SK-MEL-5 (cell line): ENCODE measurements at regions not wholly inside any gene's neighbourhood (a gene's known extent, or its start where the extent isn't known, plus 50 kb on each side); places are given as distances from the start of the nearest gene placed in this dataset.

Experiments
- DNase-seq: peaks from one replicate; pipeline ENCODE4 v3.0.0-alpha.2; 2016; ENCODE audit warnings: low read depth, low spot score
- in situ Hi-C: cut with HindIII; loops from 2 replicates; pipeline ENCODE4 v1.10.0; 2016; ENCODE audit warnings: low sequenced_read_pairs, high pct_unique_total_duplicates, low pct_unique_long_range_greater_than_20kb

DNA sequence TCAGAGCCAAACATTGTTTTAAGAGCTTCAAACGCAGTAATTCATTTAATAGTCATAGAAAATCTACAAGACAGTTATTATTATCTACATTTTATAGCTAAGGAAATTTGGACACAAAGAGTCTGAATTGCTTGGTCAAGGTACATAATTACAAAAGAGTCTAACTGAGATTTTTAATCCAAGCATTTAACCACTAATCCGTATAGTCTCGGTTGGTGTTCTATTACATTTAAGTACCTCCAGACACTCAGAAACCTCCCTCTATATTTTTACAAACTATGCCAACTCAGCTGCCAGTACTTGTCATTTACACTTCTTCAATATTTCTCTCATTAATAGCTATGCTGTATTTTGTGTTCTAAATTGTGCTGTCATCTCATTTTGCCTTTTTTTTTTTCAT, 240.2 kb upstream of the PLSCR5 start:
- no peak for DNase-seq
- in situ Hi-C loops: no loop called here

DNA sequence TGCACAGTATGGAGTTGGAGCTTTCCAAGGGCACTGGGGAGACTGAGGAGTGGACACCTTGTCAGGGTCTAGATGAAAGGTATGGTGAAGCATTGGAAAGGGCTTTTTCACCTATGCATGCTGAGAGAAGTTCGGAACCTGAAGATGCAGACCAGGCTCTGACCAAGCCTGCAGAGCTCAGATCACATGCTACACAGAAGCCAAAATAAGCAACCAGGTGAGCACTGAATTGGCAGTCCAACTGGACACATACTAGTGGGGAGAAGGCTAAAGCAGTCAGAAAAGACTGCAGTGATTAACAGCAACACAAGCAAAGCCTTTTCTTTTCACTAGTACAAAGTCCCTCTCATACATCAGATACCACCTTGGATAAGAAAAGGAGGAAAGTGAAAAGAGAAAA, 238.3 kb upstream of the PLSCR5 start:
- DNase-seq: no peak
- in situ Hi-C loops: no loop called here

DNA sequence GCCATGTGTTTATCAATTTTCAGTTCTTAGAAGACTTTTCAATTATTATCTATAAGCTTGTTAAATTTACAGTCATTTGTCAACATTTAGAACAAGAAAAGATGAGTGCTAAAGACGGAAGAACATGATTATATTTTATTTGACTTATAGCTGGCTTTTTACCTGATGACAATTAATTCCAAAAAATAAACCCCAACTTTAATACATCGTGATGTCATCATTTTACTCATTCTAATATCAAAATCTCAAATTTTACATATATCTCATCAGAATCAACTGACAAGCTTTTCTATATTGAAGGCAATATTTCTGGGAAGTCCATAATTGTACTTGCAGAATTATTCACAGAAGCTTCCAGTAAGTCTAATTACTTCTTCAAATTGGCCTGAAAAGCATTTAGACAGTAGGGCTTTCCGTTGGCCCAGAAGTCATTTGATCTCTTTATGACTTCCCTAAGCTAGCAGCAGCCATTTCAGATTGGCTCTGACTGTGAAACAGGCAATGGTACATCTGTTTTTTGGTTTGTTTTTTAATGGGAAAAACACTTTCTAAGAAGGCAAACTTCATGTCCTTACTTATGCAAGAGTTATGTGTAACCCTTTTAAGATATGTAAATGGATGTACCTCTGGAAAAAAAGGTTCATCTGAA, 234.7 kb upstream of the PLSCR5 start:
- DNase-seq: no peak
- in situ Hi-C loops: no loop called here

DNA sequence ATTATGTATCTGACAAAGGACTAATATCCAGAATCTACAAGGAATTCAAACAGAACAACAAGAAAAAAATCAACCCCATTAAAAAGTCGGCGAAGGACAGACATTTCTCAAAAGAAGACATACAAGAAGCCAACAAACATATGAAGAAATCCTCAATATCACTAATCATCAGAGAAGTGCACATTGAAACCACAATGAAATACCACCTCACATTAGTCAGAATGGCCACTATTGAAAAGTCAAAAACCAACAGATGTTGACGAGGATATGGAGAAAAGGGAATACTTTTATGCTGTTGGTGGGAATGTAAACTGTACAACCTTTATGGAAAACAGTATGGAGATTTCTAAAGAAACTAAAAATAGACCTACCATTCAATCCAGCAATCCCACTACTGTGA, 233.1 kb upstream of the PLSCR5 start:
- in situ Hi-C loops: no loop called here
- DNase-seq: no peak

DNA sequence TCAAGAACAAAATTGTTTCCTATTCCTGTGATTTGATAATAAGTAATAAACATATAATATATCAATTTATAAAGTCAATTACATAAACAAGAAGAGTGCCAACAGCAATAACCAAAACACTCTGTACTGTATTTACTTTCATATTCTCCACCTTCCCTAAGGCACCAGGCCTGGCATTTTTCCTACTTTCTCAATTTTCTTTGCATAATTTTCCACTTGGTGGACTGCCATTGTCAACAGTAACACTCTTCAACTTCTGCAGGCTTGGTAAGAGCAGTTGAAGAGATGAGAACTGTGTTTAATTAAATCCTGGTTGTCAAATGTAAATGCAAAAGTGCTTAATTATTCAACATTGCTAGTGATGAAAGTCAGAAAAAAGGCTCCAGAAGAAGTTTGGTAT, 229.8 kb upstream of the PLSCR5 start:
- DNase-seq: no peak
- in situ Hi-C loops: no loop called here

DNA sequence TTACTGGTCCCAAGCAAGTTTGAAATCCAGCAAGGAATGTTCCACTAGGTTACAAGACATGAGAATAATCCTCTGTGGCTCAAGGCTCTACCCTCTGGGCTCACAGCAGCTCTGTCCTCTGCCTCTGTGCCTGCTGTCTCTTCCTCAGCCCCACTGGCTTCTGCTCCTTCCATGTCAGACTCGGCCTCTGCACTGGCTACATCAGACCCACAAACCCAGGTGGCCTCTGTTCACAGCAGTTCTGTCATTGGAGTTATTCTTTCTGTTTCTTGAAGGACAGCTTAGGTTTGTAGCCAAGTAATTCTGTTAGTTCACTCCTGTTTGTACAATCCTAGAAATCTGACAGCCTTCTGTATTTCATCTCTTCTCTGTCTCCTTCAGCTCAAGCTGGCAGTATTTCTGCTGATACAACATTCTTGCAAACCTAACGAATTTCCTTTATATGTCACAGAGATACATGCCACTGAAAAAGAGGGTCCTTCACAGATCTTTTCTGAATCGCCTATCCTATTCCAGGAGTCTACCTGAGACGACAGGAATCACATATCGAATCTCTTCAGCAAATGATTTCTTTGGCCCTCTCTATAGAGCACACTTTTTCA, 227.8 kb upstream of the PLSCR5 start:
- DNase-seq: peak; percentile 23
- in situ Hi-C loops: no loop called here

DNA sequence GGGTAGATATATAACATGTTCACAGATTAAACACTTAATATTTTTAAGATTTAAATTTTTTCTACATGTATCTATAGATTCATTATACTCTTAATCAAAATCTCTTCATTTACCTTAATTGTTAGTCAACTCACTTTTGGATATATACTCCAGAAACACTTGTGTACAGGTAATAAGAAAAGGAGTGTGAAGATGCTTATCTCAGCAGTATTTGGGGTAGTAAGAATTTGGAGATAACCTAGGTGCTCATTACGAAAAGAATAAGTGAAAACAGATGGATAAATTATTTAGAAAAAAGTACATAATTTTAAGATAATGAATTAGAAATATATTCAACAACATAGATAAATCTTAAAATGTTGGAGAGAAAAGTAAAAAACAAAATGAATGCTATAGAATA, 226.5 kb upstream of the PLSCR5 start:
- in situ Hi-C loops: no loop called here
- no peak for DNase-seq

DNA sequence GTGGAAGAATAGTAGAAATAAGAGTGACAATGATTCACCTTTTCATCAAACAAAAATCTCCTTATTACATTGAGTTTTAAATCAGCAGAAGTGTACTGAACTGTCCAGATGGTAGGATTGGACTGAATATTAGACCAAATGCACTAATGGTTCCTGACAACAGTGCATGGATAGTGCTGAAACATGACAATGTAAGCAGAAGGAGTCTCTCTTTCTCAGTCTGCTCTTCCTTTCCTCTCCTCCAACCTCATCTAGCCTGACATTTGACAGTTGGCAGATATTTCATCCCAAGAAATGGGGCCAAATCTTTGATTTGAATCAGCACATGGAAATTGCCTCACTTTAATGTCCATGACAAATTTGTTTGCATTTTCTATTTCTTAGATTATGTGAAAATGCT, 225.1 kb upstream of the PLSCR5 start:
- in situ Hi-C loops: no loop called here
- DNase-seq: no peak

DNA sequence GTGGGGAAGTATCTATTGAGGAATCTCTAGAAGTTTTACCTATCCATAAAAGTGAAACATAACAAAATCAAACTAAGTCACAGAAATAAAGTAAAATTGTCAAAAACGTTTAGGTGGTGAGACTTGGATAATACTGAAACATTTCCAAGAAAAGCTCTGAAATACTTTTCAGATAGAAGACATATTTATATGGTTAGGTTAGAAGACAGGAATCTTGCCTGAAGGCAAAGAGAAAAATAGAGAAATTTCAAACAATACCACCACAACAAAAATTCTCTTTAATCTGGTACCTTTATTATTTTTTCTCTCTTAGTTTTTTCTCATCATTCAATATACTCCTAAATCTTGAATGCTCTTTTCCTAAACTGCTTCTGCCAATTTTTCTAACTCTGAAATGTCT, 222.7 kb upstream of the PLSCR5 start:
- no peak for DNase-seq
- in situ Hi-C loops: no loop called here

DNA sequence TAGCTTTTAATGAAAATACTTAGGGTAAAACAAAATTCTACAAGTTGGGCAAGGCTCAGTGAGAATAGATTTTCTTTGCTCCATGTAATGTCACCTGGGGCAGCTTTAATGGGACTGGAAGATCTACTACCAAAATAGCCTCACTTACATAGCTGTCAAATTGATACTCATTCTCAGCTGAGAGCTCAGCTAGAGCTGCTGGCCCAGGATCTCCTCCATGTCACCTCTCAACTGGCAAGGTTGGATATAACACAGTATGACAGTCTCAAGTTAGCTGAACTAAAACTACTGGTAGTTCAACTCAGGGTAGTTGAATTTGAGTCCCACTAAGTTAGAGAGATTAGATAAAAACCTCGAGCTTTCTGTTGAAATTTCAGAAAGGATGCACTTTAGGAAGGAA, 218.5 kb upstream of the PLSCR5 start:
- no peak for DNase-seq
- in situ Hi-C loops: no loop called here

DNA sequence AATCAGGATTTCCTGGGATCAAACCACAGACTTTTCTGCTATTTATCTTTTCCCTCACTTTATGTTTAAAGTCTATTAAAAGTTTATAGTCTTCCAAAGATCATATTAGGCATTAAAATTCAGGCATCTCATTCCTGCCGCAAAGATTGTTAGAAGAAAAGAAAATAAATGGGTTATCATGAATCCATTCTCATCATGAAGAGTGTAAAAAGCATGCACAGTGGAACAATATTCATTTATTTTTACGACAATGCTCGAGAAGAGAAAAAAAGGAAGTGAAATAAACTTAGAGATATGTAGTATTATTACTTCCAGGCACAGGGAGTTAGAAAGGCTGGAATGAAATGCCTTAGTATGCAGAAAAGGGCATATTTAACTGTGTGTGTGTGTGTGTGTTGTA, 213.7 kb upstream of the PLSCR5 start:
- DNase-seq: peak; percentile 27
- in situ Hi-C loops: no loop called here

DNA sequence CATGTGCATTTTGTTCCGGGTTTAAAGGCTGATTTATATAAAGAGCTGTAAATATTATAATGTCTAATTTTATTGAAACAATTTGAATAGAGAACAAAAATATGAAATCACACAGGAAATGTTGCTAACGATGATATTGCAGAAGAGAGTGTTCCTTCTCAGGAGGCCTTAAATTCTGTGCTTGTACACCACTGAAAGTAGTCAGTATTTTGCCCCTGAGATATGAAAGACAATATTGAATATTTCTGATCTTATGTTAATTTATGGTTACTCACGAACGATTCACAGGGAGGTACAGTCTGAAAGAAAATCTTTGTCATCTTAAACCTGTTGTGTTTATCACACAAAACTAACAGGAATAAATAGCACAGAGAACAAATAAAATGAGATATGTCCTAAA, 213.2 kb upstream of the PLSCR5 start:
- in situ Hi-C loops: no loop called here
- DNase-seq: peak; percentile 58

DNA sequence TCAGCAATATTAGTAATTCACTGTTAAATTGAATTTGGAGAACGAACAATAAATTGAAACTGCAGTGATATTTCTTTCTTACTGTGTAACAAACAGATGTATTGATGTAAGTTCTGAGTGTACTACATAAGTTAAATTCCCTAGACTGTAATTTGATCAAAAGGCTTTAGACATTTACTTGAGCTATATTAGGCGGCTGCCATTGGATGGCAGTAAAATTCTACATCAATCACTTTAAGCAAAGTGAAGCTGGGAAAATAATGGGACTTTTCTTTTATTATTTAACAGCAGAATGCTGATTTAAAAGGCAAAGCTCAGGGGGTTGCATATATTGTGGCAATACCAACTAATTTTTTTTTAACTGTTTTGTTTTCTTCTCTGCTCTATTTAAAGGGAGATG, 212.6 kb upstream of the PLSCR5 start:
- DNase-seq: peak; percentile 90
- in situ Hi-C loops: no loop called here

DNA sequence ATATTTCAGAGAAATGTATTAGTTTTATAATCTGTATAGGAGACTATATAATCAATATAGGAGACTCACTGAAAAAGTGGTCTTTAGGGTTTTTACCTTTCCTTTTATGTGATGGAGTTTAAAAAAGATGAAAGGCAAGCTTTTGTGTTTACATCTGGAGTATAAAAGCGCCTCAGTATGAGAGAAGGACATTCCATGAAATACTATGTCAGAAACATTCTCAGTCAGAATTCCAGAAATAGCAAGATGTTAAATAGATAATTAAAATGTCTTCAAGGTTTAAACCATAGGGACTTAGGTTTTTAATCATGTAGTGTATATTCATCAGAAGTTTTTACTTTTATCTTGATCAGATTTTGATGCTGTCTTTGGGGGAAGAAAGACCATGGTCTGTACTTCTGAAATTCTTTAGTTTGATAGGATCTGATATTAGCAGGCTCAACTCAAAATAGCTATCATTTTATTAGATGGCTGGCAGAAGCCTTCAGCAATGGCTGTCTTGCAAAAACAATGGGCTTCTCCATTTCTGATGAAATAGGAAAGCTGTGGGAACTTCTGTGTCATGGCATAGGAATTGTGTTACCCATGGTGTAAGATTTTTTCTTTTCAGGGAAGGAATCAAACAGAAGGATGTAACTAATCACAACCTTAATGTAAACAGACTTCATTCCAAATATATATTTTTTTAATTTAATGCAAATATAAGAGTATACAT, 209.6 kb upstream of the PLSCR5 start:
- in situ Hi-C loops: no loop called here
- no peak for DNase-seq

DNA sequence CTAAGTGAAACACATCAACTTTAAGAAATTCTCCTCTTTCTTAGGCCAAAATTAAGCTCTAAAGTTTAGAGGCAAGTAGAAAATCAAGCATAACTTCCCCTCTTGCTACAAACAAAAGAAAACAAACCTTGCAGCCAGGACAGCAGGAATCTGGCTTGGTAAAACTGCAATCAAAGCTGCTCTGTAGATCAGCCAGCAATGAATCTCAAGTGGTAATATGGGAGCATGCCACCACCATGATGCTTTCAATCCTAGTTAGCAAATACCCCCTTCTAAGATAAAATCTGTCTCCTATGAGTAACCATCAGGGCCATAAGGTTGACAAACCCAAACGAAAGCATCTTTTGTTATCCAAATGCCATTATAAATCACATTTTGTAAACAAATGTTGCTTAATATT, 208.3 kb upstream of the PLSCR5 start:
- no peak for DNase-seq
- in situ Hi-C loops: no loop called here

DNA sequence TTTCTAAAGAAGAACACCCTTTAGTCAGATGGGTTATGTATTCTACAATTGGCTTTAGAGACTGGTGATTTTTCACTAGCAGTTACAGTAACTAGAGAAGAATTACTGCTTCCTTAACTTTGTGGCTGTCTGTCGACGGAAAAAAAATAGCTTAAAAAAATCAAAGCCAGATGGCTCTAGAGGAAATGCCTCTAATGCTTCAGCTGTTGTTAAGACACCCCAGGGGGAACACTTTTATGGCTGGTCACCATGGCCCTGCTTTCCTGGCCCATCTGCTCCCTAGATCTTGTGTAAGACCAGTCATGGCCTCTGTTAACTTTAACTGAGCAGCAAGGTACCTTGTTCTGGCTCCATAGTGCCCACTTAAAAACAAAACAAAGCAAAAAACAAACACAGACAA, 198.6 kb upstream of the PLSCR5 start:
- in situ Hi-C loops: no loop called here
- no peak for DNase-seq

DNA sequence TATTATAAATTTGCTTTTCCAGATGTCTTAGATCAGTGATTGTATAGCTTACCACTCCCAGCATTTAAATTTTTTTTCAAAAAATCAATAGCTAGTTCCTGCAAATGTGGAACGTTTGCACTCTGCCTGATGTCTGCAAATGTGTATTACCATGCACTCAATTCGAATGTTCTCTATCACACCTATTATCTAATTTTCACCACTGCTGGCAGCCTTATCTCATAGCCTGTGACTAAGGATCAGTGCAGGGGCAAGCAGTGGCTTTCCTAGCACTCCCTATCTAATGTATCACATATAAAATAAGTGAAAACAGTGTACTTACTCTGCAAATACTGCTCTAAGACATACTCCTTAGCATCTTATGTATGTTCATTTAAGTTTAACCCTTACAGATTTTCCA, 196.3 kb upstream of the PLSCR5 start:
- no peak for DNase-seq
- in situ Hi-C loops: no loop called here

DNA sequence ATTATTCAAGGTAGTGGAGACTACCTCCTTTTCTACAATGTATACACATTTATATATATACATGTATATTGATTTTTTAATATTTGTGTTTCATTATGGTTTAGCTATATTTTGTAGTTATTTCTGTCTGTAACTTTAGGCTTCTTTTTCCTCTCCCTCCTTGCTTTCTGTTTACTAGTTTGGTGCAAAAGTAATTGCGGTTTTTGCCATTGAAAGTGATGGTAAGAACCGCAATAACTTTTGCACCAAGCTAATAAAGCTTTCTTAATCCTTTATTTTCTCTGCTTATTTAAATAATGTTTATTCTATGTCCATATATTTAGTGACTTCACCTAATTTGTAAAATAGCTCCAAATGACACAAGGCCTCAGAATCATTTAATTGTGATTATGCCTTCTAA, 195.3 kb upstream of the PLSCR5 start:
- in situ Hi-C loops: no loop called here
- no peak for DNase-seq

DNA sequence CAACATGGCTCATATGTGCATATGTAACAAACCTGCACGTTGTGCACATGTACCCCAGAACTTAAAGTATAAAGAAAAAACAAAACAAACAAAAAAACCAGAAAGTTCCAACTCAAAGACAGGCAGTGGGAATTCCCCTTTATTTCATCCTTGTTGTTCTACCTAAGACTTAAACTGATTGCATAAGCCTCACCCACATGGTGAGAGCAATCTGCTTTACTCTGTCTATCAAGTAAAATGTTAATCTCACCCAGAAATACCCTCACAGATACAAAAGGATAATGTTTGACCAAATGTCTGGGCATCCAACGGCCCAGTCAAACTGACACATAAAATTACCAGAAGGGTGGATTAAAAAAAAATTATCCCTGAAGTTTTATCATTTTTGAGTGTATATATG, 190.9 kb upstream of the PLSCR5 start:
- in situ Hi-C loops: no loop called here
- no peak for DNase-seq
